Suprapubic skin (tissue), 4 donors: ENCODE measurements at regions not wholly inside any gene's neighbourhood (a gene's known extent, or its start where the extent isn't known, plus 50 kb on each side); places are given as distances from the start of the nearest gene placed in this dataset.

Experiments used
- POLR2A ChIP-seq, 2 donors: fragments of 450-650 bp; IDR thresholded peaks; one replicate each; pipeline ENCODE4 v1.6.1; 2017; ENCODE audit warnings: antibody characterized with exemption in 2 of 2, mild to moderate bottlenecking in 2 of 2, moderate library complexity in 2 of 2
- POLR2AphosphoS5 ChIP-seq, 3 donors: sonication (generic); formaldehyde crosslinking; IDR thresholded peaks; one replicate each; pipeline ENCODE4 v1.6.1; 2017; ENCODE audit warnings: antibody characterized with exemption in 3 of 3
- TF ChIP-seq, protein P1 (sequence below), 2 donors: fragments of 200-600 bp in 1 of 2; fragments of 450-650 bp in 1 of 2; sonication (generic) in 1 of 2; IDR thresholded peaks; one replicate each; pipeline ENCODE4 v1.5.1; 2016 to 2019; ENCODE audit warnings: antibody characterized with exemption in 2 of 2, mild to moderate bottlenecking in 1 of 2, moderate library complexity in 1 of 2

DNA sequence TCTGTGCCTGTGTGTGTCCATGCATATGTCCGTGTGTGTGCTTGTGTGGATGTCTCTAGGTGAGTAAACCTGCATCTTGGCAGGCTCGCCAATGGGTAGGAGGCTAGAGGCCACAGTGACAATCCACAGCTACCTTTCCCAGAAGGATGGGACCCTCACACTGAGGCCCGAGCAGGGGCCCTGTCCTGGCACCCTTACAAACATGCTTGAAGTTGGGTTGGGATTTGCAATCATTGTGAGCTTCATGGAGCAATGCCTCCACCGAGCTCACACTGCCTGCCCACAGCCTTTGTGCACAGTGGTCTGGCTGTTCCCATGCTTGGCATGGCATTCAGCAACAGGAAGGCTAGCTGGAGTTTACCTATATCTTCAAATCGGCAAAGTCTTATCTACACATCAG is 311.1 kb upstream of the IRX1 start:
- TF ChIP-seq POLR2AphosphoS5 (IDR thresholded peaks at IDR 0.05) (no peak), POLR2A (IDR thresholded peaks at IDR 0.05) (no peak)
- TF ChIP-seq, protein P1, sequence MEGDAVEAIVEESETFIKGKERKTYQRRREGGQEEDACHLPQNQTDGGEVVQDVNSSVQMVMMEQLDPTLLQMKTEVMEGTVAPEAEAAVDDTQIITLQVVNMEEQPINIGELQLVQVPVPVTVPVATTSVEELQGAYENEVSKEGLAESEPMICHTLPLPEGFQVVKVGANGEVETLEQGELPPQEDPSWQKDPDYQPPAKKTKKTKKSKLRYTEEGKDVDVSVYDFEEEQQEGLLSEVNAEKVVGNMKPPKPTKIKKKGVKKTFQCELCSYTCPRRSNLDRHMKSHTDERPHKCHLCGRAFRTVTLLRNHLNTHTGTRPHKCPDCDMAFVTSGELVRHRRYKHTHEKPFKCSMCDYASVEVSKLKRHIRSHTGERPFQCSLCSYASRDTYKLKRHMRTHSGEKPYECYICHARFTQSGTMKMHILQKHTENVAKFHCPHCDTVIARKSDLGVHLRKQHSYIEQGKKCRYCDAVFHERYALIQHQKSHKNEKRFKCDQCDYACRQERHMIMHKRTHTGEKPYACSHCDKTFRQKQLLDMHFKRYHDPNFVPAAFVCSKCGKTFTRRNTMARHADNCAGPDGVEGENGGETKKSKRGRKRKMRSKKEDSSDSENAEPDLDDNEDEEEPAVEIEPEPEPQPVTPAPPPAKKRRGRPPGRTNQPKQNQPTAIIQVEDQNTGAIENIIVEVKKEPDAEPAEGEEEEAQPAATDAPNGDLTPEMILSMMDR (IDR thresholded peaks at IDR 0.05): no peak
